ENCODE measurements at regions not wholly inside any gene's neighbourhood (a gene's known extent, or its start where the extent isn't known, plus 50 kb on each side); places are given as distances from the start of the nearest gene placed in this dataset.

- Histone ChIP-seq H3K4me3 (ENCODE audit: low read depth, low read length) (no peak overlapping the region), H3K4me1 (ENCODE audit: control insufficient read depth, insufficient read depth, low read length) (no peaks in the 10 kb centered on the region), H3K9me3 (ENCODE audit: control insufficient read depth, insufficient read depth, low read depth, low read length) (no peaks in the 10 kb centered on the region), H3K27ac (ENCODE audit: extremely low read depth, low read depth, low read length) (no peak overlapping the region), H3K36me3 (ENCODE audit: control insufficient read depth in 2 of 2, insufficient read depth in 1 of 2, low read length in 2 of 2) (no peaks in the 10 kb centered on the region)
- TF ChIP-seq HOXC10 (CRISPR knock-in tag; IDR thresholded peaks at IDR 0.05) (no peak), FEZF1 (tag by site-specific recombination; IDR thresholded peaks at IDR 0.05) (no peak)
- POLR2A ChIA-PET, result no interaction called here
- CTCF ChIA-PET, result interaction anchor here (0.9 kb wide), 1 partner anchor 46 kb away, joined by 4 read pairs; no protein-coding TSS in a partner anchor
Measured at GRCh38 chr13:105907319-105908019, 628.0 kb downstream of the EFNB2 start.

GRCh38 chr13:105906746-105907145 is 628.7 kb downstream of the EFNB2 start:
- no peak overlapping the region for H3K4me3 ChIP-seq (ENCODE audit: low read depth, low read length)
- no peak overlapping the region for H3K27ac ChIP-seq (ENCODE audit: extremely low read depth, low read depth, low read length)
- H3K36me3 ChIP-seq (ENCODE audit: control insufficient read depth in 2 of 2, insufficient read depth in 1 of 2, low read length in 2 of 2), result no peaks in the 10 kb centered on the region
- TF ChIP-seq PATZ1 (tag by site-specific recombination; IDR thresholded peaks at IDR 0.05) (no peak), ZNF692 (tag by site-specific recombination; IDR thresholded peaks at IDR 0.05) (no peak), ZNF426 (tag by site-specific recombination; IDR thresholded peaks at IDR 0.05) (no peak), ZNF48 (tag by site-specific recombination; IDR thresholded peaks at IDR 0.05) (no peak), ZIC2 (tag by site-specific recombination; IDR thresholded peaks at IDR 0.05) (no peak), ZNF280C (tag by site-specific recombination; IDR thresholded peaks at IDR 0.05) (no peak), MYNN (tag by site-specific recombination; IDR thresholded peaks at IDR 0.05; ENCODE audit: borderline replicate concordance) (no peak), HOXC10 (CRISPR knock-in tag; IDR thresholded peaks at IDR 0.05) (no peak), OSR2 (tag by site-specific recombination; IDR thresholded peaks at IDR 0.05) (no peak), ZNF214 (tag by site-specific recombination; IDR thresholded peaks at IDR 0.05; ENCODE audit: borderline replicate concordance) (no peak), ZBTB10 (tag by site-specific recombination; IDR thresholded peaks at IDR 0.05) (no peak), FEZF1 (tag by site-specific recombination; IDR thresholded peaks at IDR 0.05) (no peak), YY2 (tag by site-specific recombination; IDR thresholded peaks at IDR 0.05) (no peak), TSHZ1 (tag by site-specific recombination; IDR thresholded peaks at IDR 0.05; ENCODE audit: borderline replicate concordance) (no peak), ZNF184 (tag by site-specific recombination; IDR thresholded peaks at IDR 0.05) (no peak)
- no peaks in the 10 kb centered on the region for H3K4me1 ChIP-seq (ENCODE audit: control insufficient read depth, insufficient read depth, low read length)
- CTCF ChIA-PET, result no interaction called here
- no peaks in the 10 kb centered on the region for H3K9me3 ChIP-seq (ENCODE audit: control insufficient read depth, insufficient read depth, low read depth, low read length)
- POLR2A ChIA-PET, result no interaction called here
